GM12875 (cell line): ENCODE measurements at regions not wholly inside any gene's neighbourhood (a gene's known extent, or its start where the extent isn't known, plus 50 kb on each side); places are given as distances from the start of the nearest gene placed in this dataset.

Source experiments
- H3K4me3 ChIP-seq: one replicate; pipeline ENCODE4 v1.5.1; 2011; ENCODE audit warnings: low read depth, low read length, control low read depth
- TF ChIP-seq, protein P1 (sequence below): IDR thresholded peaks from 2 replicates; pipeline ENCODE4 v1.5.1; 2011; ENCODE audit warnings: low read depth, mild to moderate bottlenecking, control low read depth, inconsistent platforms, low read length, moderate library complexity, borderline replicate concordance; ENCODE audit not compliant: insufficient read depth

DNA sequence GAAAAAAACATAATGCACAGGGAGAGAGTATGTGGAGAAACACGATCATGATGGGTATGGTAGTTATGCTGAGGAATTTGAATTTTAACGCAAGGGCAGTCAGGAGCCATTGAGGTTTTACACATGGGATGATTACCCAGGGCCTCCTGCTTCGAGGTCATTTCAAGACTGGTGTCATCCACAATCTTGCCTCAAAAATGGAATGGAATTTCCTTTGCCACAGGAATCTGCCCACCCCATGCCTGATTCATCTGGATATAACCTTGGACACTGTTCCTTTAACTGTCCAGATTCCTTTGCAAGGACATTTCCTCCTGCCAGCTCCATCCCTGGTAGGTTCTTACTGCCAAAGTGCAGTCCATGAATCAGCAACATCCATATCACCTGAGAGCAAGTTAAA, 655.9 kb upstream of the TENM4 start:
- no peak overlapping the region for H3K4me3 ChIP-seq
- TF ChIP-seq, protein P1, sequence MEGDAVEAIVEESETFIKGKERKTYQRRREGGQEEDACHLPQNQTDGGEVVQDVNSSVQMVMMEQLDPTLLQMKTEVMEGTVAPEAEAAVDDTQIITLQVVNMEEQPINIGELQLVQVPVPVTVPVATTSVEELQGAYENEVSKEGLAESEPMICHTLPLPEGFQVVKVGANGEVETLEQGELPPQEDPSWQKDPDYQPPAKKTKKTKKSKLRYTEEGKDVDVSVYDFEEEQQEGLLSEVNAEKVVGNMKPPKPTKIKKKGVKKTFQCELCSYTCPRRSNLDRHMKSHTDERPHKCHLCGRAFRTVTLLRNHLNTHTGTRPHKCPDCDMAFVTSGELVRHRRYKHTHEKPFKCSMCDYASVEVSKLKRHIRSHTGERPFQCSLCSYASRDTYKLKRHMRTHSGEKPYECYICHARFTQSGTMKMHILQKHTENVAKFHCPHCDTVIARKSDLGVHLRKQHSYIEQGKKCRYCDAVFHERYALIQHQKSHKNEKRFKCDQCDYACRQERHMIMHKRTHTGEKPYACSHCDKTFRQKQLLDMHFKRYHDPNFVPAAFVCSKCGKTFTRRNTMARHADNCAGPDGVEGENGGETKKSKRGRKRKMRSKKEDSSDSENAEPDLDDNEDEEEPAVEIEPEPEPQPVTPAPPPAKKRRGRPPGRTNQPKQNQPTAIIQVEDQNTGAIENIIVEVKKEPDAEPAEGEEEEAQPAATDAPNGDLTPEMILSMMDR = no peak

DNA sequence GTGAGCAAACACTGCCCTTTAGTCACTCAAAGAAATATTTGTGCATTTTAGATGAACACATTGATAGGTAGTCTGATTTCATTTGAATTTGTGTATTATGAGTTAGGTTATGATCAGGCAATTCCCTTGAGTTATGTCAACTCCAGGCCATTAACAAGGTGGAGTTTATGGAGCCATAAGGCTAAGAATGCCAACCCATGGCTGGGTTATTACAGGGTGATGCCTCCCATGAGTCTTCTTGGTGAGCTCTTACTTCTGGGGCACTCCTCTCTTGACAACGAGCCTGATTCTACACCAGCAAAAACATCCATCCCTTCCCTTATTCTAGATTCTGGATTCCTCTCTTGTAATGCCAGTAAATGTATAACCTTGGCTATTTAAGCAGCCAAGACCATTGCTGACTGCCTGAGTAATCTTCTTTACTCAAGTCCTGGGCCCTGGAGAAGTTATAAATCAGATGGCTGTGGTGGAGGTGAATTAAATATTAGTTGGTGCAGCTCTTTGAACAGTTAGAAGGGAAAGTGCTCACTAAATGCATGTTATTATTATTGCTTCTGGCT, 645.7 kb upstream of the TENM4 start:
- TF ChIP-seq, protein P1 = no peak

DNA sequence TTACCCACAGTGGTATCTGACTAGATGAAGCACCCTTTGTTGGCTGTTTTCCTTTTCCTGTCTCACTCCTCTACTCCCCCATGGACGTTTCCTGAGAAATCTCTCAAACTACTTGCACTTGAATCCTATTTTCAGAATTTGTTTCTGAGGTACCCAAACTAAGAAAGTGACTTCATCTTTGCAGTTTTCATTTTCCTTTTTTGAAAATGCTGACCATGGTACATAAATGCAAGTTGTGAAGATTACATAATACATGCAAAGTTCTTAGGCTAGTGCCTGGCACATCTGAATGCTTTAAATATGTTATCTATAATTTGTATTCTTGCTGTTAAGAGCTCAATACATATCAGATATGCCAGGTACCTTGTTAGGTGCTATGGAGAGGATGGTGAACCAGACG, 644.7 kb upstream of the TENM4 start:
- TF ChIP-seq, protein P1 = no peak
- H3K4me3 ChIP-seq = no peak overlapping the region

More for the DNA sequence above, 645.7 kb upstream of the TENM4 start:
- H3K4me3 ChIP-seq = no peak overlapping the region

DNA sequence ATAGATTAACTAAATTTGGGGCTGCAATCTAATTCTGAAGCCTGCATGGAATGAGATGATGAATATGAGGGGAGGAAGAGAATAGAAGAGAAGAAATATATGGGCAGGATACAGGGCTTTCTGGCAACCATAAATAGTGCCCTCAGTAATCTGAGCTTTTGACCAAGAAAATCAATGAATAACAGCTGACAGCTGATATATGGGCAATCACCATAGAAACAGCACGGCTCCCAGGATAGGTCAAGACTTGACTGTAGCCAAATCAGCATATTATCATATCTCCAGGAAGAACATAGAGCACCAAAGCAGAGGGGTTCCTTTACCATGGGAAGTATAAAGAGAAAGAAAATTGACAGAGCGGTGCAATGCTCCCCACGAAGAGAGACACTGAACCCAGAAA, 643.8 kb upstream of the TENM4 start:
- no peak overlapping the region for H3K4me3 ChIP-seq
- TF ChIP-seq, protein P1 = no peak

DNA sequence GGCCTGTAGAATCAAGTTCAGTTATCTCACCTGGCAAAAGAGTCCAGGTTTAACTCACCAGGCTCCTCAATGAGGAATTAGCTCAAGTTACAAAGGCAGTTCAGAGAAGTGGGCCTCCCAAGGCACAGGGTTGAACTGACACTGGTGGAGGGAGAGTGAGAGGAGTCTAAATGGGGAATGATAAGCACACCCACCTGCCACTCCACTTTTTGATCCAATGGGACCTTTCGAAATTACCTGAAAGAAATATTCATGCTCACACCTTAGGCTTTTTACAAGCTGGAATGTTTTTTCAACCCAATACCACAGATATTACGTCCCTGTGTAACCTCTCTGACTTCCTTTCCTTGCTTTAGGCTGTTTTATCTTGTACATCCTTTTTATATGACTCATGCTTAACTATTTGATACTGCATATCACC, 642.7 kb upstream of the TENM4 start:
- TF ChIP-seq, protein P1 = no peak
- no peak overlapping the region for H3K4me3 ChIP-seq

DNA sequence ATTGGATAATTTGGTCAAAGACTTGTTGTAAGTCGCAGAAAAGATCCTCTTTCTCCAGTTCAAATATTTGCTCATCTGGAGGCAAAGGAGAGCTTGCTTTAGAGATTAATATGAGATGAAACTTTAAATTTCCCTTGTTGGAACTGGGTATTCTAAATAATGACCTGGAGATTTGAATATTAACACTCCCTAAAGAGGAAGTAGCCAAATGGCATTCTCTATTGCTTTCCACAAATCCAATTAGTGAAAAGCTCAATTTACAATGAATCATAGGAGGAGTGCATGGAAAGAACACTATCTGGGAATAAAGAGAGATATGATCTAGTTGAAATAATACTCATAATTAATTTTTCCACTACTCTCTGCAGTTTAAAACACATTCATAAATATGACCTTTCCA, 641.6 kb upstream of the TENM4 start:
- TF ChIP-seq, protein P1 = no peak
- H3K4me3 ChIP-seq = no peak overlapping the region

DNA sequence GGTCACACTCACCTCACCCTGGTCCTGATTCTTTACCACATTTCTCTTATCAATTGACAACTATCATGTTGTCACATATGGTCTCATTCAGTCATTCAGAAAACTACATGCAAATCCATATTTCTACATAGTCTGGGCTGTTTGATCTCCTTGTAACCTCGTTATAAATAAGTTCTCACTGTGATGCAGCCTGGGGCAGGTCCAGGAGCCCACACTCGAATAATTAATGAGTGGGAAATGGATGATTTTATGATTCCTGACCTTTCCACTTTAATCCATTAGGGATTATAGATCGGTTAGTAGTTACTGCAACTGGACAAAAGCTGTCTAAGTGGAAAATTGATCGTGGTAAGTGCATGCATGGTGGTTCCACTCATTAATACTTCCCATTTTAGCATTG, 636.3 kb upstream of the TENM4 start:
- TF ChIP-seq, protein P1 = no peak
- no peak overlapping the region for H3K4me3 ChIP-seq
